ENCODE measurements at regions not wholly inside any gene's neighbourhood (a gene's known extent, or its start where the extent isn't known, plus 50 kb on each side); places are given as distances from the start of the nearest gene placed in this dataset.

DNA sequence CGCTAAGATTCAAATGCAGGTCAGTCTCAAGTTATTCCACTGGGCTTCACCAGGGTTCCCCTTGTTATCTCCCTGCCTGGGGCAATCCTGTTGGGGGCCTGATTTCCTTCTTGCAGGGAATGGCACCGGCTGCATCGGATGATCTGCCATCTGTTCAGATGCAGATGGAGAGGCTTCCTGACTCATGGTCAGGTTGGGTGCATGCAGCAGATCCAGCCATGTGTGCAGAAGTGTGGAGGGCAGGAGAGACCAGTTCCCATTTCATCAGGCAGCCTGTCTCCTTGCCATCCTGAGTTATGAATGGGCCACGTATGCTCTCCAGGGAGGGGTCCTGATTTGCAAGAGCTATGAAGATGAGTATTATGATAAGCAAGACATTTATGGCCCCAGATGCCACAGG is 161.2 kb upstream of the PLET1 start:
- TF ChIP-seq, protein P1, sequence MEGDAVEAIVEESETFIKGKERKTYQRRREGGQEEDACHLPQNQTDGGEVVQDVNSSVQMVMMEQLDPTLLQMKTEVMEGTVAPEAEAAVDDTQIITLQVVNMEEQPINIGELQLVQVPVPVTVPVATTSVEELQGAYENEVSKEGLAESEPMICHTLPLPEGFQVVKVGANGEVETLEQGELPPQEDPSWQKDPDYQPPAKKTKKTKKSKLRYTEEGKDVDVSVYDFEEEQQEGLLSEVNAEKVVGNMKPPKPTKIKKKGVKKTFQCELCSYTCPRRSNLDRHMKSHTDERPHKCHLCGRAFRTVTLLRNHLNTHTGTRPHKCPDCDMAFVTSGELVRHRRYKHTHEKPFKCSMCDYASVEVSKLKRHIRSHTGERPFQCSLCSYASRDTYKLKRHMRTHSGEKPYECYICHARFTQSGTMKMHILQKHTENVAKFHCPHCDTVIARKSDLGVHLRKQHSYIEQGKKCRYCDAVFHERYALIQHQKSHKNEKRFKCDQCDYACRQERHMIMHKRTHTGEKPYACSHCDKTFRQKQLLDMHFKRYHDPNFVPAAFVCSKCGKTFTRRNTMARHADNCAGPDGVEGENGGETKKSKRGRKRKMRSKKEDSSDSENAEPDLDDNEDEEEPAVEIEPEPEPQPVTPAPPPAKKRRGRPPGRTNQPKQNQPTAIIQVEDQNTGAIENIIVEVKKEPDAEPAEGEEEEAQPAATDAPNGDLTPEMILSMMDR (conservative IDR thresholded peaks at IDR 0.05; ENCODE audit: low read depth, low read length) = no peak
- TF ChIP-seq, protein P2, sequence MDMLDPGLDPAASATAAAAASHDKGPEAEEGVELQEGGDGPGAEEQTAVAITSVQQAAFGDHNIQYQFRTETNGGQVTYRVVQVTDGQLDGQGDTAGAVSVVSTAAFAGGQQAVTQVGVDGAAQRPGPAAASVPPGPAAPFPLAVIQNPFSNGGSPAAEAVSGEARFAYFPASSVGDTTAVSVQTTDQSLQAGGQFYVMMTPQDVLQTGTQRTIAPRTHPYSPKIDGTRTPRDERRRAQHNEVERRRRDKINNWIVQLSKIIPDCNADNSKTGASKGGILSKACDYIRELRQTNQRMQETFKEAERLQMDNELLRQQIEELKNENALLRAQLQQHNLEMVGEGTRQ (IDR thresholded peaks at IDR 0.05; ENCODE audit: low read depth, low read length) = no peak
- TF ChIP-seq POLR2A (IDR thresholded peaks at IDR 0.05; ENCODE audit: low read depth, low read length) (no peak), RAD21 (IDR thresholded peaks at IDR 0.05; ENCODE audit: low read length) (no peak), RFX5 (IDR thresholded peaks at IDR 0.05; ENCODE audit: low read depth, low read length) (no peak), CEBPB (IDR thresholded peaks at IDR 0.05; ENCODE audit: low read depth, low read length) (no peak), MAZ (IDR thresholded peaks at IDR 0.05; ENCODE audit: borderline replicate concordance, low read depth, low read length) (no peak), NFE2L2 (IDR thresholded peaks at IDR 0.05; ENCODE audit: low read depth, low read length) (no peak)
- TF ChIP-seq, protein P3, sequence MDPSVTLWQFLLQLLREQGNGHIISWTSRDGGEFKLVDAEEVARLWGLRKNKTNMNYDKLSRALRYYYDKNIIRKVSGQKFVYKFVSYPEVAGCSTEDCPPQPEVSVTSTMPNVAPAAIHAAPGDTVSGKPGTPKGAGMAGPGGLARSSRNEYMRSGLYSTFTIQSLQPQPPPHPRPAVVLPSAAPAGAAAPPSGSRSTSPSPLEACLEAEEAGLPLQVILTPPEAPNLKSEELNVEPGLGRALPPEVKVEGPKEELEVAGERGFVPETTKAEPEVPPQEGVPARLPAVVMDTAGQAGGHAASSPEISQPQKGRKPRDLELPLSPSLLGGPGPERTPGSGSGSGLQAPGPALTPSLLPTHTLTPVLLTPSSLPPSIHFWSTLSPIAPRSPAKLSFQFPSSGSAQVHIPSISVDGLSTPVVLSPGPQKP (IDR thresholded peaks at IDR 0.05; ENCODE audit: borderline replicate concordance, low read depth, low read length) = no peak
